ENCODE measurements at regions not wholly inside any gene's neighbourhood (a gene's known extent, or its start where the extent isn't known, plus 50 kb on each side); places are given as distances from the start of the nearest gene placed in this dataset.

GRCh38 chr1:143643148-143643885 lies 328.5 kb downstream of the FAM72C start:
- TF ChIP-seq SP1 (IDR thresholded peaks at IDR 0.05) (no peak), CTBP1 (IDR thresholded peaks at IDR 0.05; ENCODE audit: borderline replicate concordance) (no peak), FOXK2 (IDR thresholded peaks at IDR 0.05) (no peak), FOXA1 (IDR thresholded peaks at IDR 0.05) (no peak), BHLHE40 (IDR thresholded peaks at IDR 0.05; ENCODE audit: borderline replicate concordance) (no peak), NFRKB (IDR thresholded peaks at IDR 0.05) (no peak), ELF4 (IDR thresholded peaks at IDR 0.05) (no peak), HDGF (IDR thresholded peaks at IDR 0.05; ENCODE audit: borderline replicate concordance) (no peak), TARDBP (IDR thresholded peaks at IDR 0.05) (no peak), L3MBTL2 (conservative IDR thresholded peaks at IDR 0.05) (no peak), ARNT (IDR thresholded peaks at IDR 0.05) (no peak)
